Activated CD8-positive, alpha-beta T cell treated with anti-CD3 and anti-CD28 coated beads for 36 hours (primary cell): ENCODE measurements at regions not wholly inside any gene's neighbourhood (a gene's known extent, or its start where the extent isn't known, plus 50 kb on each side); places are given as distances from the start of the nearest gene placed in this dataset.
"Not testable (repeated sequence)": the region's sequence is repeated elsewhere in the genome, so short reads cannot be mapped to it uniquely, and the experiment has no call there.

Experiments
- ATAC-seq: fragments of 200-7000 bp; cut with Tn5 transposase; one replicate; pipeline ENCODE4 v1.10.0; 2021; ENCODE audit warnings: mild to moderate bottlenecking, moderate library complexity
- CTCF ChIA-PET: fragments of 350-600 bp; sonication (Branson Sonifier 250); formaldehyde crosslinking; loops from one replicate; lab custom pipeline; 2021; ENCODE audit warnings: antibody characterized with exemption; lab: Charles Lee
- POLR2A ChIA-PET: fragments of 350-600 bp; sonication (Branson Sonifier 250); formaldehyde crosslinking; loops from one replicate; lab custom pipeline; 2021; ENCODE audit warnings: antibody characterized with exemption; lab: Charles Lee
- DNase-seq: peaks from one replicate; pipeline ENCODE4 v3.0.0-alpha.2; 2020
- H3K27ac Mint-ChIP-seq: one replicate; pipeline ENCODE4 v1.8.0; 2021; ENCODE audit warnings: mild to moderate bottlenecking, mixed read lengths
- H3K27me3 Mint-ChIP-seq: one replicate; pipeline ENCODE4 v1.8.0; 2021; ENCODE audit warnings: mixed read lengths
- H3K36me3 Mint-ChIP-seq: one replicate; pipeline ENCODE4 v1.8.0; 2021; ENCODE audit warnings: low read depth, mixed read lengths
- H3K4me1 Mint-ChIP-seq: one replicate; pipeline ENCODE4 v1.8.0; 2021; ENCODE audit warnings: low read depth, mixed read lengths
- H3K4me3 Mint-ChIP-seq: one replicate; pipeline ENCODE4 v1.8.0; 2021; ENCODE audit warnings: mild to moderate bottlenecking, moderate library complexity, mixed read lengths
- H3K9me3 Mint-ChIP-seq: one replicate; pipeline ENCODE4 v1.8.0; 2021; ENCODE audit warnings: mixed read lengths
- CTCF ChIP-seq: fragments of 200-600 bp; IDR thresholded peaks from one replicate; pipeline ENCODE4 v1.8.0; 2022; ENCODE audit warnings: antibody characterized with exemption, mild to moderate bottlenecking
- intact Hi-C: fragments of 100-400 bp; cut with micrococcal nuclease; formaldehyde crosslinking; loops from one replicate; pipeline ENCODE4 v1.10.0; 2022

GRCh38 chr13:79933389-79933788, 407.5 kb downstream of the SPRY2 start:
- H3K4me1 Mint-ChIP-seq: no peaks in the 10 kb centered on the region
- H3K36me3 Mint-ChIP-seq: no peaks in the 10 kb centered on the region
- TF ChIP-seq CTCF: no peak
- no peak for DNase-seq
- intact Hi-C loops: no loop called here
- no peak overlapping the region for H3K27ac Mint-ChIP-seq
- no peak overlapping the region for H3K4me3 Mint-ChIP-seq
- H3K9me3 Mint-ChIP-seq: no peaks in the 10 kb centered on the region
- no peaks in the 10 kb centered on the region for H3K27me3 Mint-ChIP-seq
- POLR2A ChIA-PET: no interaction called here
- no peak for ATAC-seq
- CTCF ChIA-PET: no interaction called here

GRCh38 chr13:79932556-79932955, 408.4 kb downstream of the SPRY2 start:
- no peak overlapping the region for H3K27ac Mint-ChIP-seq
- no peak overlapping the region for H3K4me3 Mint-ChIP-seq
- H3K27me3 Mint-ChIP-seq: no peaks in the 10 kb centered on the region
- H3K4me1 Mint-ChIP-seq: no peaks in the 10 kb centered on the region
- no peaks in the 10 kb centered on the region for H3K36me3 Mint-ChIP-seq
- TF ChIP-seq CTCF: no peak
- H3K9me3 Mint-ChIP-seq: no peaks in the 10 kb centered on the region
- DNase-seq (no peak), ATAC-seq (no peak)
- CTCF ChIA-PET: no interaction called here
- POLR2A ChIA-PET: no interaction called here
- intact Hi-C loops: no loop called here

DNA sequence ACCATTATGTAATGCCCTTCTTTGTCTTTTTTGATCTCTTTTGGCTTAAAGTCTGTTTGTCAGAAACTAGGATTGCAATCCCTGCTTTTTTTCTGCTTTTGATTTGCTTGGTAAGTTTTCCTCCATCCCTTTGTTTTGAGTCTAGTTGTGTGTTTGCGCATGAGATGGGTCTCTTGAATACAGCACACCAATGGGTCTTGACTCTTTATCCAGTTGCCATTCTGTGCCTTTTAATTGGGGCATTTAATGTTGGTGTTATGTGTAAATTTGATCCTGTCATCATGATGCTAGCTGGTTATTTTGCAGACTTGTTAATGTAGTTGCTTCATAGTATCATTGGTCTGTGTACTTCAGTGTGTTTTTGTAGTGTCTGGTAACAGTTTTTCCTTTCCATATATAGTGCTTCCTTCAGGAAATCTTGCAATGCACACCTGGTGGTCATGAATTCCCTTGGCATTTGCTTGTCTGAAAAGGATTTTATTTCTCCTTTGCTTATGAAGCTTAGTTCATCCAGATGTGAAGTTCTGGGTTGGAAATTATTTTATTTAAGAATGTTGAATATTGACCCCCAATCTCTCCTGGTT, 416.9 kb downstream of the SPRY2 start:
- H3K4me3 Mint-ChIP-seq, H3K27ac Mint-ChIP-seq: not testable (repeated sequence)

DNA sequence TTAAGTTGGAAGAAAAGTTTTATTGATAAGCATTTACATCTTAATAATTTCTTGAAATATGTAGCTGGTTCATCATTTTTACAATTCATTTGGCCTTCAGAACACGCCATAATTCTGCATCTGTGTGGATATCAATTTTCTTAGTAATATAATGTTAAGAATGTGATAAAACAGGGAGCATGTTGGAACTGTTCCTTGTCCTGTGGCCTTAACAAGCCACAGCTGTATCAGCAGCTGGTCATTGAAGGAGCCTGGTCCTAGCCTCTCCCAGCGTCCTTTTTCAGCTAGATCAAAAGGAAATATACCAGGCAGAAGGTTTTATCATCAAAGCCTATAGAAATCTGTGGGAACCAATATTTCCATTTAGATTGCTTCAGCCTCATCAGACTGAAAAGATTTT, 421.8 kb downstream of the SPRY2 start:
- intact Hi-C loops: no loop called here
- DNase-seq: no peak
- peaks cover 7% of the 10 kb centered on the region for H3K9me3 Mint-ChIP-seq
- H3K27ac Mint-ChIP-seq: no peak overlapping the region
- H3K4me3 Mint-ChIP-seq: no peak overlapping the region
- no peaks in the 10 kb centered on the region for H3K4me1 Mint-ChIP-seq
- H3K27me3 Mint-ChIP-seq: no peaks in the 10 kb centered on the region
- ChIA-PET CTCF (no interaction called here), POLR2A (no interaction called here)
- no peak for ATAC-seq
- no peak for TF ChIP-seq CTCF
- no peaks in the 10 kb centered on the region for H3K36me3 Mint-ChIP-seq

More for the DNA sequence above, 416.9 kb downstream of the SPRY2 start:
- H3K27me3 Mint-ChIP-seq, ATAC-seq, CTCF ChIA-PET, intact Hi-C loops, POLR2A ChIA-PET, H3K4me1 Mint-ChIP-seq, DNase-seq, H3K36me3 Mint-ChIP-seq, H3K9me3 Mint-ChIP-seq: not testable (repeated sequence)

DNA sequence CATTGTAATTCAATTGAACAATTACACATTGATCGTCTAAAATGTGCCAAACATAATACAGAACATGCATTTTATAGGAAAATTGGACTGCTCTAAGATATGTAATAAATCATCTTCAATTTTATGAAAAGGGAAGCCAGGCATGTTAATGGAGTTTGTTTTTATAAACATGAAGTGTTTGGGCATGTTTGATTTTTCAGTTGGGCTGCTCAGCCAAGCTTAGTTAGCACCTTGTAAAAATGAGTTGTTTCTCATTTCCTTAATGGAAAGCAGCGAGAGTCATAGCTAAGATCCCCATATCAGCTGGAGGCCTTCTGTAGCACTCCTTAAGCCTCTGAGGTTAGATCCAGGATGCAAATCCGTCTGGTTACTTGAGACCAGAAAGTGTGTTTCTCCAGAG, 422.3 kb downstream of the SPRY2 start:
- DNase-seq: no peak
- Mint-ChIP-seq H3K36me3 (no peaks in the 10 kb centered on the region), H3K9me3 (peaks cover 5% of the 10 kb centered on the region), H3K4me1 (no peaks in the 10 kb centered on the region), H3K4me3 (no peak overlapping the region), H3K27ac (no peak overlapping the region), H3K27me3 (no peaks in the 10 kb centered on the region)
- no peak for TF ChIP-seq CTCF
- intact Hi-C loops: no loop called here
- ATAC-seq: no peak
- ChIA-PET CTCF (no interaction called here), POLR2A (no interaction called here)

- DNase-seq (no peak), ATAC-seq (no peak)
- no peak for TF ChIP-seq CTCF
- no peaks in the 10 kb centered on the region for H3K36me3 Mint-ChIP-seq
- no peaks in the 10 kb centered on the region for H3K27me3 Mint-ChIP-seq
- ChIA-PET CTCF (no interaction called here), POLR2A (no interaction called here)
- no peak overlapping the region for H3K27ac Mint-ChIP-seq
- intact Hi-C loops: no loop called here
- no peak overlapping the region for H3K4me3 Mint-ChIP-seq
- peaks cover 5% of the 10 kb centered on the region for H3K9me3 Mint-ChIP-seq
- no peaks in the 10 kb centered on the region for H3K4me1 Mint-ChIP-seq
Observed at GRCh38 chr13:79917628-79918027, 423.3 kb downstream of the SPRY2 start.
